ENCODE measurements at regions not wholly inside any gene's neighbourhood (a gene's known extent, or its start where the extent isn't known, plus 50 kb on each side); places are given as distances from the start of the nearest gene placed in this dataset.
"Not testable (repeated sequence)": the region's sequence is repeated elsewhere in the genome, so short reads cannot be mapped to it uniquely, and the experiment has no call there.

DNA sequence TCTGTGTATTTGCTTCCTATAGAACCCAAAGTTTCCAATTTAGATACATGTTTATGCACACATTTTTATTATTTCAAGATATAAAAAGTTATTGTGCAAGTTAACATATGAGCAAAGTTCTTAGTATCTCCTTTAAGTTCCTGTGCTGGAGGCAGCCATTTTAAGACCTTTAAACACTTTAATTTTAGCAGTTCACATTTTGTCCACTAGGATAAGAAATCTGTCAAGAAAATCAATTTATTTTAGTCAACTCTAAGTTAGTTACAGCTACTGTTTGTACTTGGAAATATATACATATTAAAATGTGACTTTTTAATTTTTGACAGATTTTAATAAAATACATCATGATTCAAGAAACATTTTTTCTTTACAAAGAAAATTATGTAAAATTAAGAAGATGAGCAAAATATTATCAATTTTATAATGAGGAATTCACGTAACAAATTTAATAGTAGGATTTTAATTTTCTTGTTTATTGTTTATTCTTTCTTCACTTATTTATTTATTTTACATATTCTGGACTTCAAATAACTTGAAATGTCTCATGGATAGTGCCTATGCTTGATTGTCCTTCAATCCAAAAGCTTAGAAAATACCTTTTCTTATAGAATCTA is 402.6 kb upstream of the GBE1 start:
- H3K27ac Mint-ChIP-seq = no peak overlapping the region
- no peak overlapping the region for H3K4me3 Mint-ChIP-seq
- H3K4me1 Mint-ChIP-seq = no peaks in the 10 kb centered on the region
- DNase-seq = no peak
- ChIA-PET POLR2A (no interaction called here), CTCF (no interaction called here)
- H3K36me3 Mint-ChIP-seq (ENCODE audit: low read depth) = no peaks in the 10 kb centered on the region
- H3K27me3 Mint-ChIP-seq = no peaks in the 10 kb centered on the region
- H3K9me3 Mint-ChIP-seq = no peaks in the 10 kb centered on the region

- no peak overlapping the region for H3K27ac Mint-ChIP-seq
- no peaks in the 10 kb centered on the region for H3K9me3 Mint-ChIP-seq
- ChIA-PET POLR2A (no interaction called here), CTCF (no interaction called here)
- no peaks in the 10 kb centered on the region for H3K4me1 Mint-ChIP-seq
- DNase-seq = no peak
- no peak overlapping the region for H3K4me3 Mint-ChIP-seq
- H3K27me3 Mint-ChIP-seq = no peaks in the 10 kb centered on the region
- H3K36me3 Mint-ChIP-seq (ENCODE audit: low read depth) = no peaks in the 10 kb centered on the region
These were observed 396.5 kb upstream of the GBE1 start for GRCh38 chr3:82157952-82158351.

- POLR2A ChIA-PET; H3K36me3 Mint-ChIP-seq (ENCODE audit: low read depth); H3K9me3 Mint-ChIP-seq; DNase-seq; H3K4me1 Mint-ChIP-seq; H3K27me3 Mint-ChIP-seq; H3K27ac Mint-ChIP-seq; CTCF ChIA-PET; H3K4me3 Mint-ChIP-seq: not testable (repeated sequence)
These were observed 392.4 kb upstream of the GBE1 start for GRCh38 chr3:82153892-82154291.

DNA sequence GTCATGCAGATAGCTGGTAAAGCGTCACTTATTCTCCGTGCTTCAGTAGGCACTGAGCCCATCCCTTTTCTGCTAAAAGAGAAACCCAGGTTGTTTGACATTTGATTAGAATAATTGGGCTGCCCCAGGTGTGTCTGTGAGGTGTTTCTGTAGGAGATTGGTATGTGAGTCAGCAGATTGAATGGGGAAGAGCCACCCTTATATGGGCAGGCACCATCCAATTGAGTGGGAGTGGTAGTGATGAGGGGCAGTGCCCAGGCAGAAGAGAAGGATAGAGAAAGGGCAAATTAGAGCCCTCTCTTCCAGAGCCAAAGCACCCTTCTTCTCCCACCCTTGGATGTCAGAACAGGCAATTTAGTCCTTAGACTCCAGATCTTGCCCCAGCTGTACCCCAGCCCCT is 384.3 kb upstream of the GBE1 start:
- ChIA-PET CTCF (no interaction called here), POLR2A (no interaction called here)
- Mint-ChIP-seq H3K4me3 (no peak overlapping the region), H3K9me3 (no peaks in the 10 kb centered on the region), H3K27me3 (no peaks in the 10 kb centered on the region), H3K4me1 (no peaks in the 10 kb centered on the region), H3K36me3 (ENCODE audit: low read depth) (no peaks in the 10 kb centered on the region), H3K27ac (no peak overlapping the region)
- no peak for DNase-seq

GRCh38 chr3:82144811-82145210 is 383.4 kb upstream of the GBE1 start:
- Mint-ChIP-seq H3K27me3 (no peaks in the 10 kb centered on the region), H3K27ac (no peak overlapping the region), H3K4me1 (no peaks in the 10 kb centered on the region), H3K4me3 (no peak overlapping the region), H3K9me3 (no peaks in the 10 kb centered on the region), H3K36me3 (ENCODE audit: low read depth) (no peaks in the 10 kb centered on the region)
- ChIA-PET POLR2A (no interaction called here), CTCF (no interaction called here)
- no peak for DNase-seq

GRCh38 chr3:82143661-82144412 is 382.4 kb upstream of the GBE1 start:
- Mint-ChIP-seq H3K4me3 (no peak overlapping the region), H3K36me3 (ENCODE audit: low read depth) (no peaks in the 10 kb centered on the region), H3K27ac (no peak overlapping the region), H3K9me3 (no peaks in the 10 kb centered on the region), H3K27me3 (no peaks in the 10 kb centered on the region), H3K4me1 (no peaks in the 10 kb centered on the region)
- CTCF ChIA-PET = no interaction called here
- no peak for DNase-seq
- POLR2A ChIA-PET = no interaction called here

DNA sequence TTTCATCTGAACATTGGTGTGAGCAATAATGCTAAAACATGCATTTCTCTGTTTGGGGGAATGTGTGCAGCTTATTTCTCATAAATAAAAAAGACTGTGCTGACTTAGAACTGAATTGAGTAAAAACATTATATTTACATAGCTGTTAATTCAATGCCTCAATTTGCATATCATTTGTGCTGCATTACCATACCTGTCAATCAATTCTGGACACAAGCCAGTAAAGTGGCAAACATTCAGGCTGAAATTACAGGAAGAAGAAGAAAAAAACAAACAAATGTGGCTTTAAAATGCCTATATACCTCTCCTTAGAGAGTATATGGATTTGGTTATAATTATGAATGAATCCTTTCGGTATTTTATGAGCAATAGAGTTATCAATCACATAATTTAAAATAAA is 380.1 kb upstream of the GBE1 start:
- H3K27me3 Mint-ChIP-seq = no peaks in the 10 kb centered on the region
- no peak overlapping the region for H3K27ac Mint-ChIP-seq
- H3K4me3 Mint-ChIP-seq = no peak overlapping the region
- H3K4me1 Mint-ChIP-seq = no peaks in the 10 kb centered on the region
- DNase-seq = no peak
- ChIA-PET POLR2A (no interaction called here), CTCF (no interaction called here)
- H3K9me3 Mint-ChIP-seq = no peaks in the 10 kb centered on the region
- H3K36me3 Mint-ChIP-seq (ENCODE audit: low read depth) = no peaks in the 10 kb centered on the region

DNA sequence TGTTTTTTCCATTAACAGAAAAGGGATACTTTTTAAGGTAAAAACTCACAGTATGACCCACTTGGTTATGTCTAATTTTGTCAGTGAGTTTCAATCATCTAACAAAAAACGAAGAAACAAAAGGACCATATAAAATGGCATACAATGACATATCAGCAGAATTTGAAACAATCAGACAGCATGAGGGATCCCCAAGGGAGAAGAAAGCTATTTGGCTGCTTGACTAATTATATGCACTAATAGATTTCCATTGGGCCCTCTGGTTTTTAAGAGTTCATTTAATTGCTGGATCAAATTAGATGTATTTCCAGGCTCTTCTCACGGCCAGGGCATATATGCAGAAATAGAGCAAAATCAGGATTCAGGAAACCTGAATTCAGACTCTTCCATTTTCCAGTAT is 376.4 kb upstream of the GBE1 start:
- Mint-ChIP-seq H3K36me3 (ENCODE audit: low read depth) (no peaks in the 10 kb centered on the region), H3K27me3 (no peaks in the 10 kb centered on the region), H3K4me3 (no peak overlapping the region), H3K27ac (no peak overlapping the region), H3K4me1 (no peaks in the 10 kb centered on the region), H3K9me3 (no peaks in the 10 kb centered on the region)
- no peak for DNase-seq
- ChIA-PET CTCF (no interaction called here), POLR2A (no interaction called here)

DNA sequence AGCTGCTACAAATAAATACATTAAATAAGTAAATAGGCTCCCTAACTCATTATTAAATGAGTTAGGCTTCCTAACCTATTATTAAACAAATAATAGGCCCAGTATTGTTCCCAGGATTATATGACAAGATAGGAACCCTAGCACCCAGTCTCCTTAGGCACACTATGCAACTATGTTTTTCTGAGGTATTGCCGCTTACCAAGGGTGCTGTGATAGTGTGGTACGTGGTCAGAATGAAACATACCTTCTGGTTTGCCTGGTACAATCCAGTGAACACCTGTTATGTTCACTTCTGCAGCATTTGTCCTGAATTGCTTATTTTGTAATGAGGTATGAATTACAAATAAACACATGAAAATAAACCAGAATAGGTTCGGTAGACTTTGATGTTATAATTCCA is 375.6 kb upstream of the GBE1 start:
- DNase-seq = no peak
- H3K27me3 Mint-ChIP-seq = no peaks in the 10 kb centered on the region
- no peak overlapping the region for H3K4me3 Mint-ChIP-seq
- no peaks in the 10 kb centered on the region for H3K9me3 Mint-ChIP-seq
- CTCF ChIA-PET = interaction anchor here (1.1 kb wide), 1 partner anchor 646 kb away, joined by 3 read pairs; no protein-coding TSS in a partner anchor
- H3K27ac Mint-ChIP-seq = no peak overlapping the region
- H3K36me3 Mint-ChIP-seq (ENCODE audit: low read depth) = no peaks in the 10 kb centered on the region
- POLR2A ChIA-PET = no interaction called here
- no peaks in the 10 kb centered on the region for H3K4me1 Mint-ChIP-seq

DNA sequence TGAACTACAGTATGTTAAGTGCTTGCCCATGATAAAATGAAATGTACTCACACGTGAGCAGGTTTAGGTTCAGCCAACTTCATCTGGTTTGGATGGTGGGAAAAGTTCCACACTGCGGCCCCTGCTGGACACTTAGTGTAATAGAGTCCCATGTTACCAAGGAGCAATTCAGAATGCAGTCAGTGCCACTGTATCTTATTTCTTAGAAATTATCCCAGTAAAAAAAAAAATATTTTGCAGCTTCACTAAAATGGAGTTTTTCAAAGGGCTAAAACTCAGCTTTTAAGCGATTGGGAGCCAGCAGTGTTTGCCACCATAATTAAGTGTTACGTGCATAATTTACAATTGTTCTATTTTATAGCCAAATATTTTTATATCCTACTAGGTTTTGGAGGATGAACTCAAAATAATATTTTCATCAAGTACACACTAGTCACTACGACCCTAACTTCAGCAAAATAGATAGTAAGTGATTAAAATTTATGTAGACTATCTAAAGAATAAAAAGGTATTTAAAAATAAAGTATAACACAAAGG is 371.7 kb upstream of the GBE1 start:
- Mint-ChIP-seq H3K27me3 (no peaks in the 10 kb centered on the region), H3K9me3 (no peaks in the 10 kb centered on the region), H3K4me1 (no peaks in the 10 kb centered on the region), H3K4me3 (no peak overlapping the region), H3K27ac (no peak overlapping the region), H3K36me3 (ENCODE audit: low read depth) (no peaks in the 10 kb centered on the region)
- peak; percentile 35 for DNase-seq
- POLR2A ChIA-PET = no interaction called here
- CTCF ChIA-PET = interaction anchor here (2.0 kb wide), 1 partner anchor 642 kb away, joined by 14 read pairs; no protein-coding TSS in a partner anchor

- no peaks in the 10 kb centered on the region for H3K4me1 Mint-ChIP-seq
These were observed 371.0 kb upstream of the GBE1 start for GRCh38 chr3:82132210-82133069.

GRCh38 chr3:82130046-82130445 is 368.6 kb upstream of the GBE1 start:
- ChIA-PET CTCF (no interaction called here), POLR2A (no interaction called here)
- Mint-ChIP-seq H3K4me3 (no peak overlapping the region), H3K4me1 (no peaks in the 10 kb centered on the region), H3K36me3 (ENCODE audit: low read depth) (no peaks in the 10 kb centered on the region), H3K27me3 (no peaks in the 10 kb centered on the region), H3K9me3 (no peaks in the 10 kb centered on the region), H3K27ac (no peak overlapping the region)
- DNase-seq = no peak

More at GRCh38 chr3:82132210-82133069, 371.0 kb upstream of the GBE1 start:
- no peak for DNase-seq
- H3K9me3 Mint-ChIP-seq = no peaks in the 10 kb centered on the region
- no peaks in the 10 kb centered on the region for H3K36me3 Mint-ChIP-seq (ENCODE audit: low read depth)
- POLR2A ChIA-PET = no interaction called here
- no peak overlapping the region for H3K27ac Mint-ChIP-seq
- H3K27me3 Mint-ChIP-seq = no peaks in the 10 kb centered on the region
- CTCF ChIA-PET = interaction anchor here (2.0 kb wide), 1 partner anchor 642 kb away, joined by 14 read pairs; no protein-coding TSS in a partner anchor
- no peak overlapping the region for H3K4me3 Mint-ChIP-seq

DNA sequence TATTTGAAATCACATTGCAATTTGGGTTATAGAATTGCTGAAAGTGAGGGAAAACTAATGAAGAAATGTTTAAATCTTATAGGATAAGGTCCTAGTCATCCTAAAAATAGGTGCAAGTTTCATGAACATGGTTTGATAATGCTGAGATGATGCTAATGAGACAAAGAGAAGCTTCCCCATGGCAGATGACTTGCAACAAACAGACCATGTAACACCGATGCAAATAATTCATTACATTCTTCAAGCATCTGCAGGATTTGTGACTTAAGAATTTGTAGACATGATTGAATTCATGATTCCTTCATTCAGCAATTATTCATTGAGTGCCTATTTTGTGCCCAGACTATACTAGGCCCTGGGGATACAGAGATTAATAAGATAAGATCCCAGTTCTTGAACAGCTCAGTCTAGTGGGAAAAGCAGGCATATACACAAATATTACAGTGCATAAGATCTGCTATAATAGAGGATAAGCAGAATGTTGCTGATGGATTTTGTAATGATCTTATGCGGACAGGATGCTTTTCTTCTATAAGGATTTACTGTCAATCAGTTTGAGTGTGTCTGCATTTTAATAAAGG is 367.9 kb upstream of the GBE1 start:
- no peaks in the 10 kb centered on the region for H3K9me3 Mint-ChIP-seq
- no peak overlapping the region for H3K27ac Mint-ChIP-seq
- no peak for DNase-seq

More for the DNA sequence above, 367.9 kb upstream of the GBE1 start:
- Mint-ChIP-seq H3K36me3 (ENCODE audit: low read depth) (no peaks in the 10 kb centered on the region), H3K27me3 (no peaks in the 10 kb centered on the region), H3K4me3 (no peak overlapping the region), H3K4me1 (no peaks in the 10 kb centered on the region)
- CTCF ChIA-PET = no interaction called here
- POLR2A ChIA-PET = no interaction called here
